ENCODE measurements at regions not wholly inside any gene's neighbourhood (a gene's known extent, or its start where the extent isn't known, plus 50 kb on each side); places are given as distances from the start of the nearest gene placed in this dataset.

DNA sequence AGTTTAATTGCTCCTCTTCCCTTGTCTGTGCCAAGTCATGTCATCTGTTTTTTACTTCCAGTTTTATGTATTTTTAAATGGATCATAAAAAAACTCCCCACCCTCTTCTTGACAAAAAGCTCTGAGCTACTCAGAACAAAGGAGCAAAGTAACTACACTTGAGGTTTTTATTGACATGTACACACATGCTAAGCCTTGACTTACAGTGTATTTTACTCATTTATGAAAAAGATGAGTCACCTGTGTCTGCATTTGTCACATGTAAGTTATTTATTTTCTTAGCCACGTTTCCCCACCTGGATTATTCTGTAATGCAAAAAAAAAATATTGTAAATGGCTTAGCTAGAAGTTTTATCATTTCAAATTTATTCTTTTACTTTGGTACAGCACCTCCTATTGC lies 628.8 kb upstream of the SLC35B3 start:
- Histone ChIP-seq H4K91ac (ENCODE audit: insufficient read depth, low read depth, low read length) (no peak overlapping the region), H3K14ac (replicated peaks; ENCODE audit: low read depth, low read length) (no peak overlapping the region), H4K20me1 (ENCODE audit: insufficient read depth, low read length) (no peaks in the 10 kb centered on the region), H3K23ac (ENCODE audit: low read depth, low read length) (no peak overlapping the region), H2BK20ac (ENCODE audit: low read depth, low read length) (no peak overlapping the region), H3K27me3 (ENCODE audit: control insufficient read depth, insufficient read depth, low read length) (no peaks in the 10 kb centered on the region), H3K4me1 (ENCODE audit: control insufficient read depth, insufficient read depth, low read length) (no peaks in the 10 kb centered on the region), H2AK9ac (replicated peaks; ENCODE audit: low read depth, low read length, poor library complexity) (no peak overlapping the region), H3K4me2 (ENCODE audit: low read depth, low read length) (no peak overlapping the region), H2AK5ac (ENCODE audit: low read depth, low read length) (no peak overlapping the region), H3K9me3 (ENCODE audit: control insufficient read depth, insufficient read depth, low read length) (no peaks in the 10 kb centered on the region; the same call in 1 of the 2 replicates), H4K8ac (ENCODE audit: low read depth in 2 of 2, low read length in 2 of 2) (no peak overlapping the region), H3K18ac (ENCODE audit: low read depth, low read length) (no peak overlapping the region), H3K4me3 (ENCODE audit: insufficient read depth, low read depth, low read length) (no peak overlapping the region), H2BK120ac (ENCODE audit: low read depth, low read length) (no peak overlapping the region), H3K9me1 (ENCODE audit: insufficient read depth, low read length) (no peaks in the 10 kb centered on the region), H3K27ac (ENCODE audit: insufficient read depth, low read length) (no peak overlapping the region), H3K56ac (ENCODE audit: extremely low read depth, insufficient read depth, low read length) (no peak overlapping the region), H3K79me1 (ENCODE audit: low read depth in 1 of 2, low read length in 2 of 2) (no peaks in the 10 kb centered on the region), H4K5ac (ENCODE audit: low read depth, low read length) (no peak overlapping the region), H2BK5ac (ENCODE audit: low read depth, low read length, poor library complexity, severe bottlenecking) (no peak overlapping the region), H3K4ac (ENCODE audit: low read depth, low read length) (no peak overlapping the region), H3K9ac (ENCODE audit: low read depth, low read length) (no peak overlapping the region), H2BK15ac (ENCODE audit: low read depth, low read length) (no peak overlapping the region), H3K36me3 (ENCODE audit: control insufficient read depth, insufficient read depth, low read length) (no peaks in the 10 kb centered on the region), H2AFZ (replicated peaks; ENCODE audit: low read length, poor library complexity) (no peak overlapping the region)
- dilution Hi-C loops (cut with HindIII; ENCODE audit: low sequenced_read_pairs, unreplicated experiment): no loop called here
- no CpG with 5 or more reads among the region's 1 CpG for WGBS, 2 experiments (ENCODE audit: extremely low coverage in 2 of 2, insufficient read length in 1 of 2)
- DNase-seq (no peak), ATAC-seq (ENCODE audit: low read depth) (no peak)
- in situ Hi-C loops (cut with MboI; ENCODE audit: low sequenced_read_pairs): no loop called here
- TF ChIP-seq CHD1 (IDR thresholded peaks at IDR 0.05; ENCODE audit: low read depth, low read length) (no peak), FOS (IDR thresholded peaks at IDR 0.05; ENCODE audit: low read depth, low read length) (no peak), MXI1 (IDR thresholded peaks at IDR 0.05; ENCODE audit: borderline replicate concordance, low read depth, low read length) (no peak)
- TF ChIP-seq, protein P1, sequence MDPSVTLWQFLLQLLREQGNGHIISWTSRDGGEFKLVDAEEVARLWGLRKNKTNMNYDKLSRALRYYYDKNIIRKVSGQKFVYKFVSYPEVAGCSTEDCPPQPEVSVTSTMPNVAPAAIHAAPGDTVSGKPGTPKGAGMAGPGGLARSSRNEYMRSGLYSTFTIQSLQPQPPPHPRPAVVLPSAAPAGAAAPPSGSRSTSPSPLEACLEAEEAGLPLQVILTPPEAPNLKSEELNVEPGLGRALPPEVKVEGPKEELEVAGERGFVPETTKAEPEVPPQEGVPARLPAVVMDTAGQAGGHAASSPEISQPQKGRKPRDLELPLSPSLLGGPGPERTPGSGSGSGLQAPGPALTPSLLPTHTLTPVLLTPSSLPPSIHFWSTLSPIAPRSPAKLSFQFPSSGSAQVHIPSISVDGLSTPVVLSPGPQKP (IDR thresholded peaks at IDR 0.05; ENCODE audit: borderline replicate concordance, low read depth, low read length): no peak
- POLR2A ChIA-PET (ENCODE audit: unreplicated experiment): no interaction called here
- intact Hi-C loops (cut with micrococcal nuclease): no loop called here
- CTCF ChIA-PET: no interaction called here
- BruUV-seq (replicated peaks): no TSS peak
